H1 (cell line): ENCODE measurements at regions not wholly inside any gene's neighbourhood (a gene's known extent, or its start where the extent isn't known, plus 50 kb on each side); places are given as distances from the start of the nearest gene placed in this dataset.

Experiments
- CHD7 ChIP-seq: fragments of 300-600 bp; sonication (generic); IDR thresholded peaks from 2 replicates; pipeline ENCODE4 v1.7.1; 2012; ENCODE audit warnings: low read length, moderate library complexity, mild to moderate bottlenecking, inconsistent platforms; ENCODE audit not compliant: insufficient replicate concordance
- CREB1 ChIP-seq: IDR thresholded peaks from 2 replicates; pipeline ENCODE4 v1.6.1; 2012; ENCODE audit warnings: inconsistent platforms
- HDAC6 ChIP-seq: IDR thresholded peaks from one replicate; pipeline ENCODE4 v1.7.1; 2012; ENCODE audit warnings: low read depth, mild to moderate bottlenecking, inconsistent platforms, low read length, moderate library complexity
- POLR2A ChIP-seq, 2 experiments: IDR thresholded peaks; 1 replicate in 1 of 2; 2 replicates in 1 of 2; pipeline ENCODE4 v1.6.1; 2011; ENCODE audit warnings: low read depth in 2 of 2, low read length in 2 of 2, mild to moderate bottlenecking in 2 of 2; ENCODE audit errors: control extremely low read depth in 1 of 2
- SAP30 ChIP-seq: fragments of 300-600 bp; sonication (generic); IDR thresholded peaks from 2 replicates; pipeline ENCODE4 v1.7.1; 2012; ENCODE audit warnings: low read length, moderate library complexity, mild to moderate bottlenecking, inconsistent platforms; ENCODE audit not compliant: insufficient read depth, insufficient replicate concordance
- SIN3A ChIP-seq, 2 experiments: IDR thresholded peaks in 1 of 2; conservative IDR thresholded peaks in 1 of 2; 2 replicates each; pipeline ENCODE4 v1.6.1; 2011 to 2012; ENCODE audit warnings: low read length in 2 of 2, improper control_type of control experiment in 1 of 2, low read depth in 1 of 2, mild to moderate bottlenecking in 1 of 2
- TCF12 ChIP-seq: IDR thresholded peaks from 2 replicates; pipeline ENCODE4 v1.6.1; 2011; ENCODE audit warnings: low read depth, mild to moderate bottlenecking, low read length

GRCh38 chr2:221022554-221022953, 549.5 kb downstream of the EPHA4 start (continued):
- no peak for TF ChIP-seq CHD7
- TF ChIP-seq TCF12: no peak
- no peak for TF ChIP-seq CREB1
- no peak for TF ChIP-seq HDAC6
- no peak for TF ChIP-seq SIN3A (conservative IDR thresholded peaks at IDR 0.05 in 1 of 2, IDR thresholded peaks at IDR 0.05 in 1 of 2; ENCODE audit: low read depth in 1 of 2, low read length in 2 of 2)
- TF ChIP-seq SAP30: no peak
- no peak for TF ChIP-seq POLR2A (IDR thresholded peaks at IDR 0.05; ENCODE audit: control extremely low read depth in 1 of 2, low read depth in 2 of 2, low read length in 2 of 2)
